HG03196 (cell line): ENCODE measurements at regions not wholly inside any gene's neighbourhood (a gene's known extent, or its start where the extent isn't known, plus 50 kb on each side); places are given as distances from the start of the nearest gene placed in this dataset.

Experiments
- ATAC-seq: cut with Tn5 transposase; IDR thresholded peaks from one replicate; pipeline ENCODE4 v1.9.1; 2021; ENCODE audit not compliant: unreplicated experiment

- ATAC-seq = no peak
Measured at GRCh38 chr4:125365731-125366130, 51.0 kb downstream of the FAT4 start.

- ATAC-seq = no peak
Measured at GRCh38 chr4:125368146-125368545, 53.4 kb downstream of the FAT4 start.

- ATAC-seq = no peak
Measured at GRCh38 chr4:125368671-125369081, 53.9 kb downstream of the FAT4 start.

- ATAC-seq = no peak
Measured at GRCh38 chr4:125369098-125369497, 54.3 kb downstream of the FAT4 start.

GRCh38 chr4:125370478-125370877 is 55.7 kb downstream of the FAT4 start:
- no peak for ATAC-seq

- no peak for ATAC-seq
Measured at GRCh38 chr4:125382995-125383394, 68.2 kb downstream of the FAT4 start.

- no peak for ATAC-seq
Measured at GRCh38 chr4:125387770-125388169, 73.0 kb downstream of the FAT4 start.

GRCh38 chr4:125388613-125389012 is 73.9 kb downstream of the FAT4 start:
- ATAC-seq = no peak

- ATAC-seq = no peak
Measured at GRCh38 chr4:125389713-125390112, 75.0 kb downstream of the FAT4 start.

- ATAC-seq = no peak
Measured at GRCh38 chr4:125390126-125390525, 75.4 kb downstream of the FAT4 start.

GRCh38 chr4:125390727-125391126 is 76.0 kb downstream of the FAT4 start:
- ATAC-seq = no peak

- ATAC-seq = no peak
Measured at GRCh38 chr4:125392694-125393093, 77.9 kb downstream of the FAT4 start.

GRCh38 chr4:125393825-125394224 is 79.1 kb downstream of the FAT4 start:
- ATAC-seq = no peak

- ATAC-seq = no peak
Measured at GRCh38 chr4:125397226-125397625, 82.5 kb downstream of the FAT4 start.

GRCh38 chr4:125398263-125399002 is 83.7 kb downstream of the FAT4 start:
- no peak for ATAC-seq

- ATAC-seq = no peak
Measured at GRCh38 chr4:125400756-125401155, 86.0 kb downstream of the FAT4 start.

- ATAC-seq = no peak
Measured at GRCh38 chr4:125401784-125402183, 87.0 kb downstream of the FAT4 start.

- no peak for ATAC-seq
Measured at GRCh38 chr4:125420526-125420925, 105.8 kb downstream of the FAT4 start.

GRCh38 chr4:125421547-125421946 is 106.8 kb downstream of the FAT4 start:
- no peak for ATAC-seq

GRCh38 chr4:125423124-125423523 is 108.4 kb downstream of the FAT4 start:
- ATAC-seq = no peak

- ATAC-seq = no peak
Measured at GRCh38 chr4:125428832-125429231, 114.1 kb downstream of the FAT4 start.

- ATAC-seq = no peak
Measured at GRCh38 chr4:125430086-125430485, 115.3 kb downstream of the FAT4 start.

- ATAC-seq = no peak
Measured at GRCh38 chr4:125432078-125432477, 117.3 kb downstream of the FAT4 start.
